ENCODE measurements at regions not wholly inside any gene's neighbourhood (a gene's known extent, or its start where the extent isn't known, plus 50 kb on each side); places are given as distances from the start of the nearest gene placed in this dataset.

- Histone ChIP-seq H3K4me3 (ENCODE audit: insufficient read depth, low read depth, low read length) (no peak overlapping the region), H3K27ac (ENCODE audit: low read depth, low read length) (no peak overlapping the region), H2AFZ (ENCODE audit: low read depth, low read length) (no peak overlapping the region), H3K4me2 (ENCODE audit: low read length) (no peak overlapping the region), H3K4me1 (ENCODE audit: insufficient read depth, low read length) (no peaks in the 10 kb centered on the region), H3K36me3 (ENCODE audit: insufficient read depth, low read length) (no peaks in the 10 kb centered on the region), H4K20me1 (ENCODE audit: insufficient read depth, low read length) (no peaks in the 10 kb centered on the region), H3K79me2 (ENCODE audit: insufficient read depth, low read length) (no peaks in the 10 kb centered on the region), H3K9ac (ENCODE audit: low read length) (no peak overlapping the region), H3K27me3 (ENCODE audit: insufficient read depth, low read length) (peaks cover 3% of the 10 kb centered on the region), H3K9me3 (ENCODE audit: insufficient read depth, low read depth, low read length) (no peaks in the 10 kb centered on the region)
- FAIRE-seq (no peak), DNase-seq (ENCODE audit: low read depth) (no peak)
- Mint-ChIP-seq H3K4me3 (ENCODE audit: unreplicated experiment) (no peak overlapping the region), H3K4me1 (ENCODE audit: low read depth, unreplicated experiment) (no peaks in the 10 kb centered on the region), H3K9me3 (ENCODE audit: unreplicated experiment) (peaks cover 2% of the 10 kb centered on the region), H3K27me3 (ENCODE audit: low read depth, unreplicated experiment) (peaks cover 6% of the 10 kb centered on the region), H3K27ac (ENCODE audit: unreplicated experiment) (no peak overlapping the region), H3K36me3 (ENCODE audit: low read depth, unreplicated experiment) (no peaks in the 10 kb centered on the region)
- TF ChIP-seq, protein P1, sequence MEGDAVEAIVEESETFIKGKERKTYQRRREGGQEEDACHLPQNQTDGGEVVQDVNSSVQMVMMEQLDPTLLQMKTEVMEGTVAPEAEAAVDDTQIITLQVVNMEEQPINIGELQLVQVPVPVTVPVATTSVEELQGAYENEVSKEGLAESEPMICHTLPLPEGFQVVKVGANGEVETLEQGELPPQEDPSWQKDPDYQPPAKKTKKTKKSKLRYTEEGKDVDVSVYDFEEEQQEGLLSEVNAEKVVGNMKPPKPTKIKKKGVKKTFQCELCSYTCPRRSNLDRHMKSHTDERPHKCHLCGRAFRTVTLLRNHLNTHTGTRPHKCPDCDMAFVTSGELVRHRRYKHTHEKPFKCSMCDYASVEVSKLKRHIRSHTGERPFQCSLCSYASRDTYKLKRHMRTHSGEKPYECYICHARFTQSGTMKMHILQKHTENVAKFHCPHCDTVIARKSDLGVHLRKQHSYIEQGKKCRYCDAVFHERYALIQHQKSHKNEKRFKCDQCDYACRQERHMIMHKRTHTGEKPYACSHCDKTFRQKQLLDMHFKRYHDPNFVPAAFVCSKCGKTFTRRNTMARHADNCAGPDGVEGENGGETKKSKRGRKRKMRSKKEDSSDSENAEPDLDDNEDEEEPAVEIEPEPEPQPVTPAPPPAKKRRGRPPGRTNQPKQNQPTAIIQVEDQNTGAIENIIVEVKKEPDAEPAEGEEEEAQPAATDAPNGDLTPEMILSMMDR (IDR thresholded peaks at IDR 0.05; ENCODE audit: insufficient read depth, low read depth, low read length), result no peak
- no peak for TF ChIP-seq EZH2 (IDR thresholded peaks at IDR 0.05; ENCODE audit: insufficient read depth, low read length)
Measured at GRCh38 chr10:31594347-31594873, 275.4 kb downstream of the ZEB1 start.

DNA sequence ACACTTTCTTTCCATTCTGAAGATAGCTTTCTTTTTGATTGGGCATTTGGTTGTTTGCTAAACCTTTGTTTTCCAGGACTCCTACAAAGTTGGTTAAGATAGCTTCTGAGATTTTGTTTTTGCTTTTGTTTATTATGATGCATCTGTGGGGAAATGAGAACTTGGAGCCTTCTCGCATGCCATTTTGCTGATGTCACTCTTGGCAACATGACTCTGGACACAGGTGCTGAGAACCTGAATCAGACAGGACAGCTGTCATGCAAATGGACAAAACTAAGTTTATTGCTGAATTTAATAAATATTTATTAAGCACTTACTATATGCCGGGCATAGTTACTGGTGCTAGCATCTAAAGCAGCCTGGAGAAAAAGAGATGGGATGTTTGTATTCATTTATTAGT, 274.1 kb downstream of the ZEB1 start:
- H4K20me1 ChIP-seq (ENCODE audit: insufficient read depth, low read length), result no peaks in the 10 kb centered on the region
- DNase-seq (ENCODE audit: low read depth) (no peak), FAIRE-seq (no peak)
- no peak overlapping the region for H2AFZ ChIP-seq (ENCODE audit: low read depth, low read length)
- H3K4me2 ChIP-seq (ENCODE audit: low read length), result no peak overlapping the region
- no peak overlapping the region for H3K4me3 Mint-ChIP-seq (ENCODE audit: unreplicated experiment)
- no peaks in the 10 kb centered on the region for H3K27me3 Mint-ChIP-seq (ENCODE audit: low read depth, unreplicated experiment)
- no peak overlapping the region for H3K27ac Mint-ChIP-seq (ENCODE audit: unreplicated experiment)
- no peak for TF ChIP-seq EZH2 (IDR thresholded peaks at IDR 0.05; ENCODE audit: insufficient read depth, low read length)
- TF ChIP-seq, protein P1 (IDR thresholded peaks at IDR 0.05; ENCODE audit: insufficient read depth, low read depth, low read length), result no peak
- H3K9me3 Mint-ChIP-seq (ENCODE audit: unreplicated experiment), result peaks cover 2% of the 10 kb centered on the region
- no peaks in the 10 kb centered on the region for H3K36me3 Mint-ChIP-seq (ENCODE audit: low read depth, unreplicated experiment)
- H3K27ac ChIP-seq (ENCODE audit: low read depth, low read length), result no peak overlapping the region
- no peaks in the 10 kb centered on the region for H3K36me3 ChIP-seq (ENCODE audit: insufficient read depth, low read length)
- no peaks in the 10 kb centered on the region for H3K27me3 ChIP-seq (ENCODE audit: insufficient read depth, low read length)
- H3K79me2 ChIP-seq (ENCODE audit: insufficient read depth, low read length), result no peaks in the 10 kb centered on the region
- H3K9me3 ChIP-seq (ENCODE audit: insufficient read depth, low read depth, low read length), result no peaks in the 10 kb centered on the region
- H3K4me3 ChIP-seq (ENCODE audit: insufficient read depth, low read depth, low read length), result no peak overlapping the region
- no peaks in the 10 kb centered on the region for H3K4me1 Mint-ChIP-seq (ENCODE audit: low read depth, unreplicated experiment)
- no peaks in the 10 kb centered on the region for H3K4me1 ChIP-seq (ENCODE audit: insufficient read depth, low read length)
- no peak overlapping the region for H3K9ac ChIP-seq (ENCODE audit: low read length)

DNA sequence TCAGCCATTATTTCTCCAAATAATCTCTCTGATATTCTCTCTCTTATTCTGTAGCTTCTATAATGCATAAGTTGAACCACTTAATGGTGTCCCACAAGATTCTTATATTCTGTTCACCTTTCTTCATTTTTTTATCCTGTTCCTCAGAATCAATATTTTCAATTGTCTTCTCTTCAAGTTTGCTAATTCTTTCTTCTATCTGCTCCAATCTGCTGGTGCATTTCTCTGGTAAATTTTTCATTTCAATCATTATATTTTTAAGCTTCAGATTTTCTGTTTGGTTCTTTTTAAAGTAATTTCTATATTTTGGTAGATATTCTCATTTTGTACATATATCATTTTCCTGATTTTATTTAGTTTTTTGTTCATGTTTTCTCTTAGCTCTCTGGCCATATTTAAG, 272.6 kb downstream of the ZEB1 start:
- Histone ChIP-seq H4K20me1 (ENCODE audit: insufficient read depth, low read length) (no peaks in the 10 kb centered on the region), H3K9me3 (ENCODE audit: insufficient read depth, low read depth, low read length) (no peaks in the 10 kb centered on the region), H3K27me3 (ENCODE audit: insufficient read depth, low read length) (no peaks in the 10 kb centered on the region), H3K4me2 (ENCODE audit: low read length) (no peak overlapping the region), H3K4me3 (ENCODE audit: insufficient read depth, low read depth, low read length) (no peak overlapping the region), H3K79me2 (ENCODE audit: insufficient read depth, low read length) (no peaks in the 10 kb centered on the region), H3K36me3 (ENCODE audit: insufficient read depth, low read length) (no peaks in the 10 kb centered on the region), H3K9ac (ENCODE audit: low read length) (no peak overlapping the region), H2AFZ (ENCODE audit: low read depth, low read length) (no peak overlapping the region), H3K27ac (ENCODE audit: low read depth, low read length) (no peak overlapping the region), H3K4me1 (ENCODE audit: insufficient read depth, low read length) (no peaks in the 10 kb centered on the region)
- H3K27me3 Mint-ChIP-seq (ENCODE audit: low read depth, unreplicated experiment), result no peaks in the 10 kb centered on the region
- H3K9me3 Mint-ChIP-seq (ENCODE audit: unreplicated experiment), result peaks cover 2% of the 10 kb centered on the region
- FAIRE-seq (no peak), DNase-seq (ENCODE audit: low read depth) (no peak)
- H3K4me1 Mint-ChIP-seq (ENCODE audit: low read depth, unreplicated experiment), result no peaks in the 10 kb centered on the region
- H3K27ac Mint-ChIP-seq (ENCODE audit: unreplicated experiment), result no peak overlapping the region
- TF ChIP-seq, protein P1 (IDR thresholded peaks at IDR 0.05; ENCODE audit: insufficient read depth, low read depth, low read length), result no peak
- no peak overlapping the region for H3K4me3 Mint-ChIP-seq (ENCODE audit: unreplicated experiment)
- no peaks in the 10 kb centered on the region for H3K36me3 Mint-ChIP-seq (ENCODE audit: low read depth, unreplicated experiment)

Measured in astrocyte (in vitro differentiated cells and primary cell).